Caco-2 (cell line): ENCODE measurements at regions not wholly inside any gene's neighbourhood (a gene's known extent, or its start where the extent isn't known, plus 50 kb on each side); places are given as distances from the start of the nearest gene placed in this dataset.

Experiments used
- BruUV-seq: library from RNA; stranded (reverse); fragments of 400-500 nt; replicated peaks from 2 replicates; lab custom pipeline; 2021; lab: Mats Ljungman, UMichigan
- CTCF ChIA-PET: fragments of 300-600 bp; sonication (Branson Sonifier 250); formaldehyde crosslinking; loops from one replicate; lab custom pipeline; 2022; ENCODE audit warnings: antibody characterized with exemption; lab: Charles Lee
- POLR2A ChIA-PET: fragments of 300-600 bp; sonication (Branson Sonifier 250); formaldehyde crosslinking; loops from one replicate; lab custom pipeline; 2022; ENCODE audit warnings: antibody characterized with exemption; lab: Charles Lee
- DNase-seq, 2 experiments: peaks; one replicate each; pipeline versions ENCODE4 v3.0.0 to v3.0.0-alpha.2; 2020 to 2022
- H3K27me3 ChIP-seq: replicated peaks from 2 replicates; pipeline ENCODE4 v1.6.0; 2011; ENCODE audit warnings: low read length; ENCODE audit not compliant: control insufficient read depth, insufficient read depth
- H3K36me3 ChIP-seq: 2 replicates; pipeline ENCODE4 v1.5.1; 2011; ENCODE audit warnings: low read length; ENCODE audit not compliant: control insufficient read depth, insufficient read depth
- H3K4me1 ChIP-seq: fragments of 250-450 bp; sonication (Bioruptor Pico); 2 replicates; pipeline ENCODE4 v1.5.1; 2020; ENCODE audit warnings: mild to moderate bottlenecking
- H3K4me3 ChIP-seq: 2 replicates; pipeline ENCODE4 v1.5.1; 2011; ENCODE audit warnings: low read depth, mild to moderate bottlenecking, control low read depth, low read length
- H3K9me3 ChIP-seq: fragments of 250-450 bp; sonication (Bioruptor Pico); 2 replicates; pipeline ENCODE4 v1.5.1; 2020; ENCODE audit warnings: mild to moderate bottlenecking, moderate library complexity
- H3K27ac Mint-ChIP-seq: one replicate; pipeline ENCODE4 v1.8.0; 2022; ENCODE audit warnings: mixed read lengths; ENCODE audit not compliant: unreplicated experiment
- H3K27me3 Mint-ChIP-seq: one replicate; pipeline ENCODE4 v1.8.0; 2022; ENCODE audit warnings: mixed read lengths; ENCODE audit not compliant: insufficient read depth, unreplicated experiment
- H3K36me3 Mint-ChIP-seq: one replicate; pipeline ENCODE4 v1.8.0; 2022; ENCODE audit warnings: mild to moderate bottlenecking, mixed read lengths; ENCODE audit not compliant: insufficient read depth, unreplicated experiment
- H3K4me1 Mint-ChIP-seq: one replicate; pipeline ENCODE4 v1.8.0; 2022; ENCODE audit warnings: low read depth, mixed read lengths; ENCODE audit not compliant: unreplicated experiment
- H3K4me3 Mint-ChIP-seq: one replicate; pipeline ENCODE4 v1.8.0; 2022; ENCODE audit warnings: mild to moderate bottlenecking, moderate library complexity, mixed read lengths; ENCODE audit not compliant: unreplicated experiment
- H3K9me3 Mint-ChIP-seq: one replicate; pipeline ENCODE4 v1.8.0; 2022; ENCODE audit warnings: mixed read lengths; ENCODE audit not compliant: unreplicated experiment
- intact Hi-C: fragments of 100-400 bp; cut with micrococcal nuclease; formaldehyde crosslinking; loops from one replicate; pipeline ENCODE4 v1.10.0; 2022; ENCODE audit not compliant: unreplicated experiment
- TF ChIP-seq, protein P1 (sequence below), 2 experiments: fragments of 200-600 bp in 1 of 2; IDR thresholded peaks; 1 replicate in 1 of 2; 2 replicates in 1 of 2; pipeline versions ENCODE4 v1.5.1 to v1.8.0; 2011 to 2022; ENCODE audit warnings: antibody characterized with exemption in 1 of 2, control low read depth in 1 of 2, inconsistent platforms in 1 of 2, low read depth in 1 of 2, low read length in 1 of 2, mild to moderate bottlenecking in 1 of 2, moderate library complexity in 1 of 2; ENCODE audit not compliant: insufficient read depth in 1 of 2, severe bottlenecking in 1 of 2, unreplicated experiment in 1 of 2

DNA sequence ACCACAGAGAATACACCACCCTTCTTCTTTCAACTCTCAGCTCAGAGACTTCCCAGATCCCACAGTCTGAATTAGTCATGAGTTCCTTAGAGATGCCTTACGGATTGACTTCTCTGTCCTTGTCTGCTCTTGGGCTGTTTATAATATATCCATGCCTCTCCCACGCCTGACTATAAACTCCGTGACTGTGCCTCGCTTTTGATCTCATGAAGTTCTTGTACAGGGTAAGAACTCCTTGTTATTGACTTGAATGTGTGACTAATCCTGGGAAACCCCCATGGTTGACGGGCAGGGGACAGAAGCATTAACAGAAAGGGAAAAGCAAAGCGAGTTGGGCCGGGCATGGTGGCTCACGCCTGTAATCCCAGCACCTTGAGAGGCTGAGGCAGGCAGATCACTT lies 62.4 kb upstream of the POU2AF1 start:
- no peak overlapping the region for H3K27ac Mint-ChIP-seq
- POLR2A ChIA-PET = no interaction called here
- CTCF ChIA-PET = no interaction called here
- H3K9me3 Mint-ChIP-seq = no peaks in the 10 kb centered on the region
- no peak overlapping the region for H3K4me3 Mint-ChIP-seq
- intact Hi-C loops = no loop called here
- H3K4me1 Mint-ChIP-seq = no peaks in the 10 kb centered on the region
- no peak for DNase-seq
- H3K27me3 Mint-ChIP-seq = peaks cover 4% of the 10 kb centered on the region
- Histone ChIP-seq H3K27me3 (peaks cover 2% of the 10 kb centered on the region; the same call in 1 of the 2 replicates), H3K4me3 (no peak overlapping the region), H3K4me1 (no peaks in the 10 kb centered on the region; the same call in 1 of the 2 replicates), H3K36me3 (no peaks in the 10 kb centered on the region), H3K9me3 (no peaks in the 10 kb centered on the region)
- BruUV-seq = no TSS peak
- TF ChIP-seq, protein P1, sequence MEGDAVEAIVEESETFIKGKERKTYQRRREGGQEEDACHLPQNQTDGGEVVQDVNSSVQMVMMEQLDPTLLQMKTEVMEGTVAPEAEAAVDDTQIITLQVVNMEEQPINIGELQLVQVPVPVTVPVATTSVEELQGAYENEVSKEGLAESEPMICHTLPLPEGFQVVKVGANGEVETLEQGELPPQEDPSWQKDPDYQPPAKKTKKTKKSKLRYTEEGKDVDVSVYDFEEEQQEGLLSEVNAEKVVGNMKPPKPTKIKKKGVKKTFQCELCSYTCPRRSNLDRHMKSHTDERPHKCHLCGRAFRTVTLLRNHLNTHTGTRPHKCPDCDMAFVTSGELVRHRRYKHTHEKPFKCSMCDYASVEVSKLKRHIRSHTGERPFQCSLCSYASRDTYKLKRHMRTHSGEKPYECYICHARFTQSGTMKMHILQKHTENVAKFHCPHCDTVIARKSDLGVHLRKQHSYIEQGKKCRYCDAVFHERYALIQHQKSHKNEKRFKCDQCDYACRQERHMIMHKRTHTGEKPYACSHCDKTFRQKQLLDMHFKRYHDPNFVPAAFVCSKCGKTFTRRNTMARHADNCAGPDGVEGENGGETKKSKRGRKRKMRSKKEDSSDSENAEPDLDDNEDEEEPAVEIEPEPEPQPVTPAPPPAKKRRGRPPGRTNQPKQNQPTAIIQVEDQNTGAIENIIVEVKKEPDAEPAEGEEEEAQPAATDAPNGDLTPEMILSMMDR (IDR thresholded peaks at IDR 0.05; ENCODE audit: insufficient read depth in 1 of 2, low read depth in 1 of 2, low read length in 1 of 2, severe bottlenecking in 1 of 2, unreplicated experiment in 1 of 2) = no peak
- no peaks in the 10 kb centered on the region for H3K36me3 Mint-ChIP-seq

GRCh38 chr11:111440416-111441205 lies 61.5 kb upstream of the POU2AF1 start:
- BruUV-seq = no TSS peak
- H3K36me3 ChIP-seq = no peaks in the 10 kb centered on the region
- CTCF ChIA-PET = no interaction called here
- DNase-seq = no peak
- H3K4me3 ChIP-seq = no peak overlapping the region
- no peaks in the 10 kb centered on the region for H3K9me3 ChIP-seq
- H3K4me1 ChIP-seq = no peaks in the 10 kb centered on the region; the same call in 1 of the 2 replicates
- Mint-ChIP-seq H3K27me3 (peaks cover 4% of the 10 kb centered on the region), H3K4me1 (no peaks in the 10 kb centered on the region), H3K9me3 (no peaks in the 10 kb centered on the region), H3K4me3 (no peak overlapping the region), H3K36me3 (no peaks in the 10 kb centered on the region), H3K27ac (no peak overlapping the region)
- H3K27me3 ChIP-seq = peaks cover 2% of the 10 kb centered on the region; the same call in 1 of the 2 replicates
- intact Hi-C loops = no loop called here
- TF ChIP-seq, protein P1 (IDR thresholded peaks at IDR 0.05; ENCODE audit: insufficient read depth in 1 of 2, low read depth in 1 of 2, low read length in 1 of 2, severe bottlenecking in 1 of 2, unreplicated experiment in 1 of 2) = no peak
- POLR2A ChIA-PET = no interaction called here

GRCh38 chr11:111439901-111440300 lies 60.8 kb upstream of the POU2AF1 start:
- ChIA-PET POLR2A (no interaction called here), CTCF (no interaction called here)
- intact Hi-C loops = no loop called here
- TF ChIP-seq, protein P1 (IDR thresholded peaks at IDR 0.05; ENCODE audit: insufficient read depth in 1 of 2, low read depth in 1 of 2, low read length in 1 of 2, severe bottlenecking in 1 of 2, unreplicated experiment in 1 of 2) = no peak
- no peaks in the 10 kb centered on the region for H3K4me1 Mint-ChIP-seq
- H3K4me3 Mint-ChIP-seq = no peak overlapping the region
- H3K36me3 Mint-ChIP-seq = no peaks in the 10 kb centered on the region
- DNase-seq = no peak
- BruUV-seq = no TSS peak
- H3K9me3 Mint-ChIP-seq = no peaks in the 10 kb centered on the region
- no peaks in the 10 kb centered on the region for H3K36me3 ChIP-seq
- H3K4me3 ChIP-seq = no peak overlapping the region
- no peaks in the 10 kb centered on the region for H3K9me3 ChIP-seq
- no peaks in the 10 kb centered on the region; the same call in 1 of the 2 replicates for H3K4me1 ChIP-seq
- no peak overlapping the region for H3K27ac Mint-ChIP-seq
- H3K27me3 ChIP-seq = peaks cover 2% of the 10 kb centered on the region; the same call in 1 of the 2 replicates
- peaks cover 4% of the 10 kb centered on the region for H3K27me3 Mint-ChIP-seq
